ENCODE measurements at regions not wholly inside any gene's neighbourhood (a gene's known extent, or its start where the extent isn't known, plus 50 kb on each side); places are given as distances from the start of the nearest gene placed in this dataset.

DNA sequence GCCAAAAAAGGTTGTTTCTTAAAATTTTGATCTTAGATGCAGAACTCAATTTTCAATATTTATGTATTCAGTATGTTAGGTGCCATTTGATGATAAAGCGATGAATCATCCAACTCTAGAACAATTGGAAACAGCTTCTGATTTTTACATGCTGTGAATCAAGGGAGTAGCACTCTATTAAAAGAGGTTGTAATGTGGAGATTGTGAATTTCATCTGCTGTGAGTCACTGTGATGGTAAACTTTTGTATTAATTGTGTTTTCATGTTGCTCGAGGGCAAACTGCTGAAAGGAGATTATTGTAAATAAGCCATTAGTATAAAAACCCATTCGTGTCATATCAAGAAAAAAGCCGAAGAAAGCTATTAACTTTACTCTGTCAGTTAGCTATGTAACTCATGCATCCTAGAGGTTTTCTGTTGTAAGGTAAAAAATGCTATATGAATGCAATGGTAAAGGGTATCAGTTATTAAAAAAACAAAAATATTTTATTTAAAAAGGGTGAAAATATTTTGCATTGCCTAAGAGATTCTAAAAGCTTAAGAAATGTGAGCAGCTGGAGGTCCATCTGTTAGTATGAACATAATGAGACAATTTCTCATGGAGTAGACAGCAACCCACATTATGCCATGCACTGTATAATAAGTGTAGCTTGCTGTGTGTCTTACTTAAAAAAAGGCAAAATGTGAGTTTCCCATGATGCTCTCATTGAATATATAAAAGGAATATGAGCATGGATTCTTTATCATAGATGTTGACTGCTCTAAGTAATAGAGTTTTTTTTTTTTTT, 511.0 kb upstream of the PCDH15 start:
- TF ChIP-seq CHD4 (IDR thresholded peaks at IDR 0.05), result no peak
- TF ChIP-seq, protein P1, sequence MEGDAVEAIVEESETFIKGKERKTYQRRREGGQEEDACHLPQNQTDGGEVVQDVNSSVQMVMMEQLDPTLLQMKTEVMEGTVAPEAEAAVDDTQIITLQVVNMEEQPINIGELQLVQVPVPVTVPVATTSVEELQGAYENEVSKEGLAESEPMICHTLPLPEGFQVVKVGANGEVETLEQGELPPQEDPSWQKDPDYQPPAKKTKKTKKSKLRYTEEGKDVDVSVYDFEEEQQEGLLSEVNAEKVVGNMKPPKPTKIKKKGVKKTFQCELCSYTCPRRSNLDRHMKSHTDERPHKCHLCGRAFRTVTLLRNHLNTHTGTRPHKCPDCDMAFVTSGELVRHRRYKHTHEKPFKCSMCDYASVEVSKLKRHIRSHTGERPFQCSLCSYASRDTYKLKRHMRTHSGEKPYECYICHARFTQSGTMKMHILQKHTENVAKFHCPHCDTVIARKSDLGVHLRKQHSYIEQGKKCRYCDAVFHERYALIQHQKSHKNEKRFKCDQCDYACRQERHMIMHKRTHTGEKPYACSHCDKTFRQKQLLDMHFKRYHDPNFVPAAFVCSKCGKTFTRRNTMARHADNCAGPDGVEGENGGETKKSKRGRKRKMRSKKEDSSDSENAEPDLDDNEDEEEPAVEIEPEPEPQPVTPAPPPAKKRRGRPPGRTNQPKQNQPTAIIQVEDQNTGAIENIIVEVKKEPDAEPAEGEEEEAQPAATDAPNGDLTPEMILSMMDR (IDR thresholded peaks at IDR 0.05 in 2 of 3, conservative IDR thresholded peaks at IDR 0.05 in 1 of 3; ENCODE audit: control insufficient read depth in 2 of 3, extremely low read depth in 1 of 3, insufficient read depth in 1 of 3, low read depth in 3 of 3, low read length in 3 of 3), result no peak
- TF ChIP-seq RAD21 (IDR thresholded peaks at IDR 0.05; ENCODE audit: insufficient read depth, low read depth, low read length), result no peak
- TF ChIP-seq YY1 (IDR thresholded peaks at IDR 0.05; ENCODE audit: low read depth, low read length), result no peak
- TF ChIP-seq POLR2AphosphoS5 (IDR thresholded peaks at IDR 0.05; ENCODE audit: low read length), result no peak
- no peak for TF ChIP-seq EZH2 (IDR thresholded peaks at IDR 0.05; ENCODE audit: borderline replicate concordance, control insufficient read depth, low read depth, low read length)
- TF ChIP-seq, protein P2, sequence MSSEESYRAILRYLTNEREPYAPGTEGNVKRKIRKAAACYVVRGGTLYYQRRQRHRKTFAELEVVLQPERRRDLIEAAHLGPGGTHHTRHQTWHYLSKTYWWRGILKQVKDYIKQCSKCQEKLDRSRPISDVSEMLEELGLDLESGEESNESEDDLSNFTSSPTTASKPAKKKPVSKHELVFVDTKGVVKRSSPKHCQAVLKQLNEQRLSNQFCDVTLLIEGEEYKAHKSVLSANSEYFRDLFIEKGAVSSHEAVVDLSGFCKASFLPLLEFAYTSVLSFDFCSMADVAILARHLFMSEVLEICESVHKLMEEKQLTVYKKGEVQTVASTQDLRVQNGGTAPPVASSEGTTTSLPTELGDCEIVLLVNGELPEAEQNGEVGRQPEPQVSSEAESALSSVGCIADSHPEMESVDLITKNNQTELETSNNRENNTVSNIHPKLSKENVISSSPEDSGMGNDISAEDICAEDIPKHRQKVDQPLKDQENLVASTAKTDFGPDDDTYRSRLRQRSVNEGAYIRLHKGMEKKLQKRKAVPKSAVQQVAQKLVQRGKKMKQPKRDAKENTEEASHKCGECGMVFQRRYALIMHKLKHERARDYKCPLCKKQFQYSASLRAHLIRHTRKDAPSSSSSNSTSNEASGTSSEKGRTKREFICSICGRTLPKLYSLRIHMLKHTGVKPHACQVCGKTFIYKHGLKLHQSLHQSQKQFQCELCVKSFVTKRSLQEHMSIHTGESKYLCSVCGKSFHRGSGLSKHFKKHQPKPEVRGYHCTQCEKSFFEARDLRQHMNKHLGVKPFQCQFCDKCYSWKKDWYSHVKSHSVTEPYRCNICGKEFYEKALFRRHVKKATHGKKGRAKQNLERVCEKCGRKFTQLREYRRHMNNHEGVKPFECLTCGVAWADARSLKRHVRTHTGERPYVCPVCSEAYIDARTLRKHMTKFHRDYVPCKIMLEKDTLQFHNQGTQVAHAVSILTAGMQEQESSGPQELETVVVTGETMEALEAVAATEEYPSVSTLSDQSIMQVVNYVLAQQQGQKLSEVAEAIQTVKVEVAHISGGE (CRISPR knock-in tag; IDR thresholded peaks at IDR 0.05), result no peak
